CD4-positive, alpha-beta T cell (primary cell): ENCODE measurements at regions not wholly inside any gene's neighbourhood (a gene's known extent, or its start where the extent isn't known, plus 50 kb on each side); places are given as distances from the start of the nearest gene placed in this dataset.

Source experiments
- ATAC-seq: fragments of 200-7000 bp; cut with Tn5 transposase; one replicate; pipeline ENCODE4 v1.10.0; 2022; ENCODE audit warnings: mild to moderate bottlenecking; ENCODE audit not compliant: poor library complexity
- CTCF ChIA-PET: fragments of 350-600 bp; sonication (Branson Sonifier 250); formaldehyde crosslinking; loops from one replicate; lab custom pipeline; 2021; ENCODE audit warnings: antibody characterized with exemption, inconsistent platforms; lab: Charles Lee
- POLR2A ChIA-PET: fragments of 350-600 bp; sonication (Branson Sonifier 250); formaldehyde crosslinking; loops from one replicate; lab custom pipeline; 2021; ENCODE audit warnings: antibody characterized with exemption, inconsistent platforms; lab: Charles Lee
- DNase-seq, 14 experiments: peaks; one replicate each; pipeline ENCODE4 v3.0.0-alpha.2; 2013 to 2020; ENCODE audit warnings: mixed read lengths in 2 of 14
- H3K27ac ChIP-seq, 2 donors: one replicate each; pipeline versions ENCODE4 v1.5.1 to v1.7.0; 2013; ENCODE audit warnings: low read length in 2 of 2, low read depth in 1 of 2, mild to moderate bottlenecking in 1 of 2
- H3K27me3 ChIP-seq, 2 experiments: 1 replicate in 1 of 2; 2 replicates in 1 of 2; pipeline versions ENCODE4 v1.6.1 to v1.7.0; 2013; ENCODE audit warnings: low read length in 2 of 2, control low read depth in 1 of 2, mild to moderate bottlenecking in 1 of 2, moderate library complexity in 1 of 2; ENCODE audit not compliant: insufficient read depth in 2 of 2, control insufficient read depth in 1 of 2
- H3K36me3 ChIP-seq: one replicate; pipeline ENCODE4 v1.6.1; 2013; ENCODE audit warnings: low read length, control low read depth; ENCODE audit not compliant: insufficient read depth
- H3K4me1 ChIP-seq: one replicate; pipeline ENCODE4 v1.6.1; 2013; ENCODE audit warnings: low read length, control low read depth; ENCODE audit not compliant: insufficient read depth
- H3K4me3 ChIP-seq: one replicate; pipeline ENCODE4 v1.5.1; 2013; ENCODE audit warnings: mild to moderate bottlenecking, low read length, moderate library complexity
- H3K9me3 ChIP-seq, 2 experiments: 1 replicate in 1 of 2; 2 replicates in 1 of 2; pipeline versions ENCODE4 v1.6.1 to v1.7.0; 2013; ENCODE audit warnings: low read length in 2 of 2, mild to moderate bottlenecking in 2 of 2, control low read depth in 1 of 2, moderate library complexity in 1 of 2; ENCODE audit not compliant: control insufficient read depth in 1 of 2, insufficient read depth in 1 of 2
- H3K27ac Mint-ChIP-seq: one replicate; pipeline ENCODE4 v1.8.0; 2020; ENCODE audit warnings: mixed read lengths
- H3K27me3 Mint-ChIP-seq: one replicate; pipeline ENCODE4 v1.8.0; 2021; ENCODE audit warnings: mixed read lengths
- H3K36me3 Mint-ChIP-seq: one replicate; pipeline ENCODE4 v1.8.0; 2021; ENCODE audit warnings: low read depth, mixed read lengths
- H3K4me1 Mint-ChIP-seq: one replicate; pipeline ENCODE4 v1.8.0; 2021; ENCODE audit warnings: low read depth, mixed read lengths
- H3K4me3 Mint-ChIP-seq: one replicate; pipeline ENCODE4 v1.8.0; 2020; ENCODE audit warnings: mild to moderate bottlenecking, mixed read lengths
- H3K9me3 Mint-ChIP-seq: one replicate; pipeline ENCODE4 v1.8.0; 2020; ENCODE audit warnings: mixed read lengths
- CTCF ChIP-seq: fragments of 200-600 bp; IDR thresholded peaks from one replicate; pipeline ENCODE4 v1.8.0; 2022; ENCODE audit warnings: antibody characterized with exemption, mild to moderate bottlenecking
- intact Hi-C, 2 experiments: fragments of 100-400 bp; cut with DNase I in 1 of 2; cut with micrococcal nuclease in 1 of 2; formaldehyde crosslinking; loops; one replicate each; pipeline versions ENCODE4 v1.15.1 to v1.9.0; 2023 to 2025; cut with DNase I, micrococcal nuclease

- Mint-ChIP-seq H3K4me1 (no peaks in the 10 kb centered on the region), H3K27me3 (no peaks in the 10 kb centered on the region), H3K36me3 (no peaks in the 10 kb centered on the region), H3K4me3 (no peak overlapping the region), H3K27ac (no peak overlapping the region), H3K9me3 (no peaks in the 10 kb centered on the region)
- ATAC-seq: no peak
- no peaks in the 10 kb centered on the region for H3K36me3 ChIP-seq
- TF ChIP-seq CTCF: no peak
- ChIA-PET POLR2A (no interaction called here), CTCF (no interaction called here)
- no peak overlapping the region for H3K4me3 ChIP-seq
- H3K27ac ChIP-seq: no peak overlapping the region
- no peaks in the 10 kb centered on the region for H3K27me3 ChIP-seq
- intact Hi-C loops: no loop called here
- no peak for DNase-seq
- H3K4me1 ChIP-seq: no peaks in the 10 kb centered on the region
- H3K9me3 ChIP-seq: no peaks in the 10 kb centered on the region
Measured at GRCh38 chr4:71255976-71256375, 82.8 kb upstream of the SLC4A4 start.

DNA sequence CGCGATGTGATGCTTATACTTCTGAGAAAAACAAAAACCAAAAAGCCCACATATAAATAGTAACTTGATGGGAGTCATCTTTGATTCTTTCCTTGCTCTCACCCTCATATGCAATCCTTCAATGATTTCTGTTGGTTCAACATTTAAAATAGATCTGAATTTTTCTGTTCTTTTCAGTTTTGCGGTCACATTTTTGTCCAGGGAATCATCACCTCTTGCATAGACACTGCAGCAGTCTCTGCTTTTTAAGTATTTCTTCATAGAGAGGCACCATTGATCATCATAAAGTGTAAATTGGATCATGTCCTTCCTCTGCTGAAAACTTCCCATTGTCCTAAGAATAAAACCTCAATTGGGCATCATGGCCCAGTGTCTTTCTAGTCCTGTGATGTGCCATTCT is 81.1 kb upstream of the SLC4A4 start:
- H3K9me3 ChIP-seq: no peaks in the 10 kb centered on the region
- ChIA-PET CTCF (interaction anchor here (1.5 kb wide), 1 partner anchor 12 kb away, joined by 3 read pairs; no protein-coding TSS in a partner anchor), POLR2A (no interaction called here)
- H3K27me3 Mint-ChIP-seq: no peaks in the 10 kb centered on the region
- H3K36me3 ChIP-seq: no peaks in the 10 kb centered on the region
- no peak for DNase-seq
- TF ChIP-seq CTCF: no peak
- intact Hi-C loops: no loop called here
- no peak overlapping the region for H3K4me3 Mint-ChIP-seq
- H3K9me3 Mint-ChIP-seq: no peaks in the 10 kb centered on the region
- no peaks in the 10 kb centered on the region for H3K4me1 ChIP-seq
- no peaks in the 10 kb centered on the region for H3K27me3 ChIP-seq
- no peak for ATAC-seq
- H3K27ac Mint-ChIP-seq: no peak overlapping the region
- no peak overlapping the region for H3K27ac ChIP-seq
- no peak overlapping the region for H3K4me3 ChIP-seq
- peaks cover 10% of the 10 kb centered on the region for H3K4me1 Mint-ChIP-seq
- no peaks in the 10 kb centered on the region for H3K36me3 Mint-ChIP-seq

DNA sequence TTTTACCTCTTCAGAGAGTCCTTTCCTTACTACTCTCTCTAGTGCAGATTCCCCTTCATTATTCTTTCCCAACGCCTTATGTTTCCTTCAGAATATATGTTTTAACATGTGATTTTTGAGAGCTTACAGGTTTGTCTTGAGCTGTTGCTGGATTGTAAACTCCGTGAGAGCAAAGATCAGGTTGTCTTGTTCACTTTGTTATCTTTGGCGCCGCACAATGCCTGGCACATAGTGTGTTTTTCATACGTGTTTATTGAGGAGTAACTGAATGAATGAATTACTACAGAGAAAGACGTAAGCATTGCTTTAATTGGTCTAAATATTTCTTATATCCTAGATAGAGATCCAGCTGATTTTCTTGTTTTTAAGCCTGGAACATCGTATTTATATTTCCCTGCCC is 80.5 kb upstream of the SLC4A4 start:
- ATAC-seq (no peak), DNase-seq (no peak)
- no peaks in the 10 kb centered on the region for H3K9me3 ChIP-seq
- H3K27ac Mint-ChIP-seq: no peak overlapping the region
- POLR2A ChIA-PET: no interaction called here
- H3K27ac ChIP-seq: no peak overlapping the region
- TF ChIP-seq CTCF: no peak
- no peaks in the 10 kb centered on the region for H3K27me3 Mint-ChIP-seq
- no peak overlapping the region for H3K4me3 Mint-ChIP-seq
- no peaks in the 10 kb centered on the region for H3K9me3 Mint-ChIP-seq
- H3K27me3 ChIP-seq: no peaks in the 10 kb centered on the region
- no peaks in the 10 kb centered on the region for H3K36me3 Mint-ChIP-seq
- no peaks in the 10 kb centered on the region for H3K4me1 ChIP-seq
- CTCF ChIA-PET: interaction anchor here (1.5 kb wide), 1 partner anchor 11 kb away, joined by 3 read pairs; no protein-coding TSS in a partner anchor
- H3K4me1 Mint-ChIP-seq: peaks cover 10% of the 10 kb centered on the region
- H3K36me3 ChIP-seq: no peaks in the 10 kb centered on the region
- intact Hi-C loops: no loop called here
- no peak overlapping the region for H3K4me3 ChIP-seq
